IMR-90 (cell line): ENCODE measurements at regions not wholly inside any gene's neighbourhood (a gene's known extent, or its start where the extent isn't known, plus 50 kb on each side); places are given as distances from the start of the nearest gene placed in this dataset.

Source experiments
- ATAC-seq: fragments of 200-7000 bp; cut with Tn5 transposase; 2 replicates; pipeline ENCODE4 v1.9.1; 2020; ENCODE audit warnings: low read depth, mild to moderate bottlenecking, moderate library complexity
- BruUV-seq: library from RNA; stranded (reverse); fragments of 400-500 nt; replicated peaks from 2 replicates; lab custom pipeline; 2021; lab: Mats Ljungman, UMichigan
- CTCF ChIA-PET: fragments of 300-600 bp; formaldehyde crosslinking; extraction: SDS; loops from one replicate; lab custom pipeline; 2021; ENCODE audit warnings: antibody characterized with exemption; lab: Yijun Ruan, JAX
- POLR2A ChIA-PET: fragments of 300-600 bp; sonication (Branson Sonifier 250); formaldehyde crosslinking; loops from one replicate; lab custom pipeline; 2022; ENCODE audit warnings: antibody characterized with exemption; ENCODE audit not compliant: unreplicated experiment; lab: Charles Lee
- DNase-seq: peaks from one replicate; pipeline ENCODE4 v3.0.0; 2013
- H2AFZ ChIP-seq: replicated peaks from 2 replicates; pipeline ENCODE3; 2013; ENCODE audit warnings: low read length, mild to moderate bottlenecking; ENCODE audit not compliant: poor library complexity
- H2AK5ac ChIP-seq: 2 replicates; pipeline ENCODE4 v1.6.1; 2013; ENCODE audit warnings: low read depth, low read length, inconsistent platforms
- H2AK9ac ChIP-seq: replicated peaks from 2 replicates; pipeline ENCODE3; 2013; ENCODE audit warnings: mild to moderate bottlenecking, low read depth, low read length, moderate library complexity; ENCODE audit not compliant: poor library complexity
- H2BK120ac ChIP-seq: 2 replicates; pipeline ENCODE4 v1.6.1; 2013; ENCODE audit warnings: low read depth, low read length, inconsistent platforms
- H2BK15ac ChIP-seq: 3 replicates; pipeline ENCODE4 v1.6.1; 2013; ENCODE audit warnings: low read depth, low read length, inconsistent platforms
- H2BK20ac ChIP-seq: 2 replicates; pipeline ENCODE4 v1.6.1; 2013; ENCODE audit warnings: low read depth, mild to moderate bottlenecking, inconsistent platforms, low read length, moderate library complexity
- H2BK5ac ChIP-seq: 2 replicates; pipeline ENCODE4 v1.6.1; 2013; ENCODE audit warnings: mild to moderate bottlenecking, low read depth, low read length, inconsistent platforms; ENCODE audit not compliant: poor library complexity, severe bottlenecking
- H3K14ac ChIP-seq: replicated peaks from 2 replicates; pipeline ENCODE4 v1.6.1; 2013; ENCODE audit warnings: low read depth, low read length, inconsistent platforms
- H3K18ac ChIP-seq: 2 replicates; pipeline ENCODE4 v1.6.1; 2013; ENCODE audit warnings: low read depth, low read length, control low read depth
- H3K23ac ChIP-seq: 2 replicates; pipeline ENCODE4 v1.6.1; 2013; ENCODE audit warnings: low read depth, low read length, inconsistent platforms
- H3K27ac ChIP-seq: 2 replicates; pipeline ENCODE4 v1.5.1; 2013; ENCODE audit warnings: mild to moderate bottlenecking, control low read depth, low read length; ENCODE audit not compliant: insufficient read depth
- H3K27me3 ChIP-seq: 2 replicates; pipeline ENCODE4 v1.6.1; 2013; ENCODE audit warnings: low read length; ENCODE audit not compliant: control insufficient read depth, insufficient read depth
- H3K36me3 ChIP-seq: 2 replicates; pipeline ENCODE4 v1.6.1; 2013; ENCODE audit warnings: low read length, mixed read lengths; ENCODE audit not compliant: control insufficient read depth, insufficient read depth
- H3K4ac ChIP-seq: 2 replicates; pipeline ENCODE4 v1.6.1; 2013; ENCODE audit warnings: low read depth, low read length, inconsistent platforms
- H3K4me1 ChIP-seq: 2 replicates; pipeline ENCODE4 v1.6.1; 2013; ENCODE audit warnings: low read length, mixed read lengths; ENCODE audit not compliant: control insufficient read depth, insufficient read depth
- H3K4me2 ChIP-seq: 2 replicates; pipeline ENCODE4 v1.6.1; 2013; ENCODE audit warnings: low read depth, mild to moderate bottlenecking, control low read depth, low read length, moderate library complexity
- H3K4me3 ChIP-seq: 2 replicates; pipeline ENCODE4 v1.5.1; 2013; ENCODE audit warnings: low read depth, mild to moderate bottlenecking, control low read depth, low read length, moderate library complexity; ENCODE audit not compliant: insufficient read depth
- H3K56ac ChIP-seq: 2 replicates; pipeline ENCODE4 v1.6.1; 2013; ENCODE audit warnings: low read length, inconsistent platforms; ENCODE audit not compliant: insufficient read depth; ENCODE audit errors: extremely low read depth
- H3K79me1 ChIP-seq, 2 experiments: 2 replicates each; pipeline ENCODE4 v1.6.1; 2013; ENCODE audit warnings: low read length in 2 of 2, inconsistent platforms in 1 of 2, low read depth in 1 of 2
- H3K9ac ChIP-seq: 2 replicates; pipeline ENCODE4 v1.6.1; 2013; ENCODE audit warnings: low read depth, low read length, control low read depth
- H3K9me1 ChIP-seq: 2 replicates; pipeline ENCODE4 v1.6.1; 2013; ENCODE audit warnings: low read length, inconsistent platforms; ENCODE audit not compliant: insufficient read depth
- H3K9me3 ChIP-seq: 2 replicates; pipeline ENCODE4 v1.6.1; 2013; ENCODE audit warnings: low read length; ENCODE audit not compliant: control insufficient read depth, insufficient read depth
- H4K20me1 ChIP-seq: 2 replicates; pipeline ENCODE4 v1.6.1; 2013; ENCODE audit warnings: low read length, inconsistent platforms; ENCODE audit not compliant: insufficient read depth
- H4K5ac ChIP-seq: 2 replicates; pipeline ENCODE4 v1.6.1; 2013; ENCODE audit warnings: mild to moderate bottlenecking, low read depth, low read length, control low read depth
- H4K8ac ChIP-seq, 2 experiments: 2 replicates each; pipeline ENCODE4 v1.6.1; 2013; ENCODE audit warnings: low read depth in 2 of 2, low read length in 2 of 2, control low read depth in 1 of 2, inconsistent platforms in 1 of 2
- H4K91ac ChIP-seq: 2 replicates; pipeline ENCODE4 v1.6.1; 2013; ENCODE audit warnings: low read depth, low read length, inconsistent platforms; ENCODE audit not compliant: insufficient read depth
- BHLHE40 ChIP-seq: fragments of 150-350 bp; IDR thresholded peaks from 2 replicates; pipeline ENCODE4 v1.6.1; 2016; ENCODE audit warnings: mild to moderate bottlenecking, low read depth, low read length
- CEBPB ChIP-seq: IDR thresholded peaks from 2 replicates; pipeline ENCODE4 v1.6.1; 2012; ENCODE audit warnings: low read depth, low read length, improper control_type of control experiment
- CHD1 ChIP-seq: IDR thresholded peaks from 2 replicates; pipeline ENCODE4 v1.6.1; 2012; ENCODE audit warnings: low read depth, low read length, improper control_type of control experiment
- CTCF ChIP-seq: conservative IDR thresholded peaks from 2 replicates; pipeline ENCODE4 v1.5.1; 2012; ENCODE audit warnings: mild to moderate bottlenecking, low read depth, low read length, improper control_type of control experiment
- ELK1 ChIP-seq: fragments of 150-350 bp; IDR thresholded peaks from 2 replicates; pipeline ENCODE4 v1.6.1; 2016; ENCODE audit warnings: low read depth, mild to moderate bottlenecking, low read length, moderate library complexity, borderline replicate concordance
- FOS ChIP-seq: fragments of 150-350 bp; IDR thresholded peaks from 2 replicates; pipeline ENCODE4 v1.6.1; 2016; ENCODE audit warnings: low read depth, low read length
- MAFK ChIP-seq: IDR thresholded peaks from 2 replicates; pipeline ENCODE4 v1.6.1; 2012; ENCODE audit warnings: low read depth, low read length, improper control_type of control experiment
- MAZ ChIP-seq: IDR thresholded peaks from 2 replicates; pipeline ENCODE4 v1.6.1; 2012; ENCODE audit warnings: low read depth, mild to moderate bottlenecking, low read length, improper control_type of control experiment, moderate library complexity, borderline replicate concordance
- MXI1 ChIP-seq: IDR thresholded peaks from 2 replicates; pipeline ENCODE4 v1.6.1; 2012; ENCODE audit warnings: low read depth, mild to moderate bottlenecking, low read length, moderate library complexity, borderline replicate concordance
- NFE2L2 ChIP-seq: fragments of 150-350 bp; IDR thresholded peaks from 2 replicates; pipeline ENCODE4 v1.6.1; 2016; ENCODE audit warnings: low read depth, mild to moderate bottlenecking, low read length
- POLR2A ChIP-seq: IDR thresholded peaks from 2 replicates; pipeline ENCODE4 v1.6.1; 2012; ENCODE audit warnings: mild to moderate bottlenecking, low read depth, low read length
- RAD21 ChIP-seq: IDR thresholded peaks from 2 replicates; pipeline ENCODE4 v1.6.1; 2012; ENCODE audit warnings: low read length, improper control_type of control experiment
- RCOR1 ChIP-seq: IDR thresholded peaks from 2 replicates; pipeline ENCODE4 v1.6.1; 2012; ENCODE audit warnings: mild to moderate bottlenecking, low read length, improper control_type of control experiment; ENCODE audit not compliant: insufficient replicate concordance
- RFX5 ChIP-seq: IDR thresholded peaks from 2 replicates; pipeline ENCODE4 v1.8.0; 2012; ENCODE audit warnings: low read depth, mild to moderate bottlenecking, low read length, moderate library complexity
- SMC3 ChIP-seq: fragments of 150-350 bp; IDR thresholded peaks from 2 replicates; pipeline ENCODE4 v1.6.1; 2016; ENCODE audit warnings: low read depth, mild to moderate bottlenecking, antibody characterized with exemption, low read length, moderate library complexity
- USF2 ChIP-seq: fragments of 150-350 bp; IDR thresholded peaks from 2 replicates; pipeline ENCODE4 v1.6.1; 2017; ENCODE audit warnings: mild to moderate bottlenecking, antibody characterized with exemption, low read length, low read depth
- WGBS, 2 experiments: methylation state at CpG; one replicate each; pipeline versions ENCODE4 v1.1.5 to v1.1.7; 2013; ENCODE audit warnings: missing lambda C conversion rate in 2 of 2; ENCODE audit not compliant: insufficient read length in 1 of 2; ENCODE audit errors: extremely low coverage in 2 of 2; 5-methylcytosine and 5-hydroxymethylcytosine counted together
- dilution Hi-C: fragments of 300-500 bp; cut with HindIII; formaldehyde crosslinking; loops from one replicate; pipeline ENCODE4 v1.14.3; 2018; ENCODE audit warnings: low sequenced_read_pairs; ENCODE audit not compliant: unreplicated experiment
- in situ Hi-C: fragments of 300-500 bp; cut with MboI; formaldehyde crosslinking; loops from 3 replicates; pipeline ENCODE4 v1.14.3; 2019; ENCODE audit warnings: low sequenced_read_pairs, inconsistent platforms, mixed read lengths
- intact Hi-C: fragments of 100-400 bp; cut with micrococcal nuclease; formaldehyde crosslinking; loops from 2 replicates; pipeline ENCODE4 v1.10.0; 2022

GRCh38 chr9:7293091-7293490 is 506.5 kb downstream of the DMAC1 start:
- no peak for TF ChIP-seq RFX5
- TF ChIP-seq MXI1 = no peak
- no peak for TF ChIP-seq RAD21
- no peak for TF ChIP-seq RCOR1
- TF ChIP-seq CTCF = no peak
- TF ChIP-seq NFE2L2 = no peak
- no peak for TF ChIP-seq CEBPB
- TF ChIP-seq CHD1 = no peak
- TF ChIP-seq POLR2A = no peak
- no peak for TF ChIP-seq SMC3
- no peak for TF ChIP-seq MAFK
- no peak for TF ChIP-seq ELK1
- TF ChIP-seq USF2 = no peak
- no peak for TF ChIP-seq BHLHE40
- no peak for TF ChIP-seq MAZ
- TF ChIP-seq FOS = no peak
- ATAC-seq = no peak
- H3K36me3 ChIP-seq = no peaks in the 10 kb centered on the region
- intact Hi-C loops (no loop called here), in situ Hi-C loops (no loop called here), dilution Hi-C loops (no loop called here)
- H2AFZ ChIP-seq = no peak overlapping the region
- H3K9ac ChIP-seq = no peak overlapping the region
- ChIA-PET CTCF (no interaction called here), POLR2A (no interaction called here)
- no CpG with 5 or more reads among the region's 1 CpG for WGBS, 2 experiments
- no peak overlapping the region for H3K23ac ChIP-seq
- H2BK120ac ChIP-seq = no peak overlapping the region
- H3K4me1 ChIP-seq = no peaks in the 10 kb centered on the region
- H3K79me1 ChIP-seq = no peaks in the 10 kb centered on the region
- H2BK20ac ChIP-seq = no peak overlapping the region
- no peak overlapping the region for H3K4me2 ChIP-seq
- no peak overlapping the region for H2AK9ac ChIP-seq
- no peak overlapping the region for H2AK5ac ChIP-seq
- H4K8ac ChIP-seq = no peak overlapping the region
- no peaks in the 10 kb centered on the region for H3K9me3 ChIP-seq
- no peak overlapping the region for H3K18ac ChIP-seq
- no peak overlapping the region for H4K91ac ChIP-seq
- no peak overlapping the region for H3K27ac ChIP-seq
- H3K4me3 ChIP-seq = no peak overlapping the region
- no peak overlapping the region for H2BK5ac ChIP-seq
- H3K14ac ChIP-seq = no peak overlapping the region
- DNase-seq = no peak
- no peak overlapping the region for H2BK15ac ChIP-seq
- H3K4ac ChIP-seq = no peak overlapping the region
- no peak overlapping the region for H4K5ac ChIP-seq
- BruUV-seq = no TSS peak
- no peaks in the 10 kb centered on the region for H3K9me1 ChIP-seq
- no peaks in the 10 kb centered on the region; the same call in 1 of the 2 replicates for H3K27me3 ChIP-seq
- no peaks in the 10 kb centered on the region for H4K20me1 ChIP-seq
- no peak overlapping the region for H3K56ac ChIP-seq
